Stomach (tissue), 8 donors: ENCODE measurements at regions not wholly inside any gene's neighbourhood (a gene's known extent, or its start where the extent isn't known, plus 50 kb on each side); places are given as distances from the start of the nearest gene placed in this dataset.

ENCODE experiments used
- DNase-seq, 2 donors: peaks; one replicate each; pipeline versions ENCODE4 v3.0.0 to v3.0.0-alpha.2; 2013 to 2019
- H3K27ac ChIP-seq, 5 donors: fragments of 200-600 bp in 4 of 5; sonication (generic) in 4 of 5; one replicate each; pipeline ENCODE4 v1.5.1; 2013 to 2019; ENCODE audit warnings: mild to moderate bottlenecking in 1 of 5, moderate library complexity in 1 of 5
- H3K27me3 ChIP-seq, 3 donors: fragments of 200-600 bp; sonication (generic); one replicate each; pipeline ENCODE4 v1.5.1; 2017 to 2019; ENCODE audit warnings: mixed run types in 1 of 3
- H3K36me3 ChIP-seq, 4 donors: fragments of 200-600 bp; sonication (generic); 1 replicate in 3 of 4; 2 replicates in 1 of 4; pipeline ENCODE4 v1.5.1; 2016 to 2019
- H3K4me1 ChIP-seq, 4 donors: fragments of 200-600 bp; sonication (generic); one replicate each; pipeline ENCODE4 v1.5.1; 2016 to 2019
- H3K4me3 ChIP-seq, 4 donors: fragments of 200-600 bp; sonication (generic) in 3 of 4; one replicate each; pipeline ENCODE4 v1.5.1; 2016 to 2019; ENCODE audit warnings: mild to moderate bottlenecking in 1 of 4
- H3K9me3 ChIP-seq, 4 donors: fragments of 200-600 bp; sonication (generic); one replicate each; pipeline ENCODE4 v1.5.1; 2016 to 2019
- CTCF ChIP-seq, 7 experiments: fragments of 450-650 bp in 4 of 7; fragments of 200-600 bp in 3 of 7; sonication (generic) in 3 of 7; IDR thresholded peaks; one replicate each; pipeline ENCODE4 v1.5.1; 2016 to 2019; ENCODE audit warnings: antibody characterized with exemption in 7 of 7, control low read depth in 2 of 7, mild to moderate bottlenecking in 1 of 7
- EP300 ChIP-seq: sonication (generic); formaldehyde crosslinking; IDR thresholded peaks from one replicate; pipeline ENCODE4 v1.6.1; 2017; ENCODE audit warnings: antibody characterized with exemption
- POLR2A ChIP-seq, 4 donors: fragments of 450-650 bp; IDR thresholded peaks; one replicate each; pipeline ENCODE4 v1.6.1; 2016; ENCODE audit warnings: antibody characterized with exemption in 4 of 4, control low read depth in 2 of 4, mild to moderate bottlenecking in 1 of 4, moderate library complexity in 1 of 4
- POLR2AphosphoS5 ChIP-seq, 3 donors: sonication (generic); formaldehyde crosslinking; IDR thresholded peaks; one replicate each; pipeline ENCODE4 v1.6.1; 2016; ENCODE audit warnings: antibody characterized with exemption in 3 of 3
- WGBS, 5 donors: extraction: QIAGEN DNeasy Blood & Tissue Kit in 3 of 5; methylation state at CpG; one replicate each; pipeline versions ENCODE4 v1.1.5 to v1.1.7; 2013 to 2018; 5-methylcytosine and 5-hydroxymethylcytosine counted together
- intact Hi-C: fragments of 100-400 bp; cut with DNase I; formaldehyde crosslinking; loops from one replicate; pipeline ENCODE4 v1.15.1; 2023; ENCODE audit warnings: low total_unique reads
- donor health status: healthy with polysubstance abuse.
- donor health status: Bipolar disorder and iron deficiency.
- donor health status: healthy.

DNA sequence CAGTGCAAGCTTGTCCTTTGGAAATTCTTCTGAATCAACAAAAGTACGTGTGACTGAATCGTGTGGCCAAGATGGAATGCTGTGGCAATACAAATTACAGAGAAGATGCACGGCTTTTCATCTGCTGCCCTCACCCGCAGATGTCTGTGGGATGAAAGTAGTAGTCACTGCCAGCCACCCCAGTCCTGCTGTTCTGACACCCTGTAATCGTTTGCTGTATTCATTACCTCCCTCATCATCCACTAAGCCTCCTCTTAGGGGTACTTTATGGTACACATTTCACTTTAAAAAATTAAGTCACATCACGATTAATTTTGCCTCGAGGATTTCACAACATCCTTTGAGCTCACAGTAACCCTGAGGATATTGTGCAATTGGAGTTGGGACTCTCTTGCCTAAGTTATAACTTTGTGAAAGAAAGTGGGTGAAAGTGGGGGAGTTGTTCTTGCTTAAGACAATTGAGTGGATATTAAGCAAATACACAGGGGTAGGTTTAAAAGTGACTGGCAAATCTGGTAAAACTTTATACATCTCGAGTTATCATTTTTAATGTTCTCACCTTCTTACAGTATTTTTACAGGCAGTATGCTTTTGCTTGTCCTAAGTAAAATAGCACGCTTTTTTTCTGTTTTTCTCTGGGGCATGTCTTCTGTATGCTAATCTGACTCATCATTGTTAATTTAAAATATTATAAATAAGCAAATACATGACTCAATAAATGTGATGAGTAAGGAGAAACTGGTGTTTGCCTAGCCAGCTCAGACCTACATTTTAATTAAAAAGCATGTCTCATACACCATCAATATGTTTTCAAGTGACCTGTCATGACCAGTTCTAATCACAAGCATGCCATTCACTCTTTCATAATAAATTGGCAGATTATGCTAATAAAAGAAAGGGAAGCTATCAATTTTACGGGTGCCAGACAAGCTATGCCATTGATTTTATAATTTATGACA, 680.9 kb downstream of the IRS1 start:
- H3K27ac ChIP-seq, result peak overlapping the region in 3 of 5 donors; percentile 7 to 71 (median 59)
- DNase-seq, result no peak

DNA sequence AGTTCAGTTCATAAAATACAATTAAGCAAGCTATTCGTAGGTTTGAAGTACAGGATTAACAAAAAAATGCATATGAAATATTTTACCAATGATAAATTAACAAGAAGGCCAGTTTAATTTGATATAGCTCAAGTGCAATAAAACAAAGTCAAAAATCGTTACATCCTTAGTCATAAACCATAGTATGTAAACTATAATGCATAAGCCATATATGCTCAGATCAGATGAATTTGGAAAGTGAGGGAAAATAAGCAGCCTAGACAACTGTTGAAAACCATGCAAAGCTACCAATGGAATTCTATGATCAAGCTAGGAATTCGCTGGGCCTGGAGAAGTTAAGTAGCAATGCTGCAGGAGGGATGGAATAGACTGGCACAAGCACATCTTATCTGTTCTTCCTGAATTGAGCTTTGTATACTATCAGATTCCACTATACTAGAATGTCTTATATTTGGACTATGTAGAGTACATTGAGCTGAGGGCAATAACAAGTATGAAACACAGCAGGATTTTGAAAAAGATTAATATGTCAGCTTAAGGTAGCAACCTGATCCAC, 682.0 kb downstream of the IRS1 start:
- TF ChIP-seq POLR2A (IDR thresholded peaks at IDR 0.05) (no peak), EP300 (no peak), POLR2AphosphoS5 (IDR thresholded peaks at IDR 0.05) (no peak), CTCF (IDR thresholded peaks at IDR 0.05) (no peak)
- no peaks in the 10 kb centered on the region for H3K9me3 ChIP-seq
- no peaks in the 10 kb centered on the region for H3K27me3 ChIP-seq
- DNase-seq, result no peak
- no peak overlapping the region for H3K4me3 ChIP-seq
- peak overlapping the region in 1 of 5 donors; percentile 59 for H3K27ac ChIP-seq
- H3K4me1 ChIP-seq, result peaks cover 0 to 35% (median 0%) of the 10 kb centered on the region in 4 donors
- 64 to 90% (median 73%) methylated on average over 3 of the region's 3 CpGs for WGBS, 5 donors
- intact Hi-C loops, result no loop called here
- no peaks in the 10 kb centered on the region for H3K36me3 ChIP-seq

More for the DNA sequence above, 680.9 kb downstream of the IRS1 start:
- H3K36me3 ChIP-seq, result no peaks in the 10 kb centered on the region
- H3K27me3 ChIP-seq, result no peaks in the 10 kb centered on the region
- H3K9me3 ChIP-seq, result no peaks in the 10 kb centered on the region
- intact Hi-C loops, result no loop called here
- H3K4me3 ChIP-seq, result no peak overlapping the region
- 49 to 63% (median 53%) methylated on average over 10 of the region's 10 CpGs for WGBS, 5 donors
- peak in 1 of 3 donors; percentile 36 for TF ChIP-seq POLR2AphosphoS5 (IDR thresholded peaks at IDR 0.05)
- TF ChIP-seq EP300, result no peak
- no peak for TF ChIP-seq CTCF (IDR thresholded peaks at IDR 0.05)
- peaks cover 0 to 35% (median 0%) of the 10 kb centered on the region in 4 donors for H3K4me1 ChIP-seq

- no peaks in the 10 kb centered on the region for H3K27me3 ChIP-seq
- H3K36me3 ChIP-seq, result no peaks in the 10 kb centered on the region
- no peak for DNase-seq
- intact Hi-C loops, result no loop called here
- no peak overlapping the region for H3K27ac ChIP-seq
- 84 to 91% (median 89%) methylated on average over 3 of the region's 3 CpGs for WGBS, 5 donors
- TF ChIP-seq CTCF (IDR thresholded peaks at IDR 0.05) (no peak), POLR2A (IDR thresholded peaks at IDR 0.05) (no peak), POLR2AphosphoS5 (IDR thresholded peaks at IDR 0.05) (no peak), EP300 (no peak)
- no peak overlapping the region for H3K4me3 ChIP-seq
- peaks cover 0 to 30% (median 0%) of the 10 kb centered on the region in 4 donors for H3K4me1 ChIP-seq
- no peaks in the 10 kb centered on the region for H3K9me3 ChIP-seq
Observed at GRCh38 chr2:226116346-226116745, 683.3 kb downstream of the IRS1 start.

DNA sequence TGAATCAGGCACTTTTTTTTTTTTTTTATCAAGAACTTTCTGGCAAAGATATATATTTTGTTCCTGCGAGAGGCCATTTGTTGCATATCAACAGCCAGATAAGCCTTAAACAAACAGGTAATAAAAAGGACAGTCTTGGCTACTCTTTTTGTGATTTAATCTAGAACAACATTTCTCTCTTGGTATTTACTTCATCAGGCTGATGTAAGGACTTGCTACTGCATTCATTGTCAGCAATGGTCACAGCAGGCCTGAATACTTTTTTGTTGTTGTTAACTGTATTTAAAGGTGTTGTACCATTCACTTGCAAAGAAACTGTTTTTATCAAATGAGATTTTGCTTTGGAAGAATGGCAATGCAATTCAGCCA, 683.8 kb downstream of the IRS1 start:
- WGBS, 5 donors, result 35 to 70% (median 40%) methylated on average over 1 of the region's 1 CpG
- H3K36me3 ChIP-seq, result no peaks in the 10 kb centered on the region
- no peak overlapping the region for H3K4me3 ChIP-seq
- TF ChIP-seq CTCF (IDR thresholded peaks at IDR 0.05), result no peak
- no peak for TF ChIP-seq POLR2AphosphoS5 (IDR thresholded peaks at IDR 0.05)
- TF ChIP-seq POLR2A (IDR thresholded peaks at IDR 0.05), result no peak
- TF ChIP-seq EP300, result no peak
- DNase-seq, result no peak
- peaks cover 0 to 30% (median 0%) of the 10 kb centered on the region in 4 donors for H3K4me1 ChIP-seq
- no peaks in the 10 kb centered on the region for H3K27me3 ChIP-seq
- H3K27ac ChIP-seq, result no peak overlapping the region
- no peaks in the 10 kb centered on the region for H3K9me3 ChIP-seq
- intact Hi-C loops, result no loop called here
